ENCODE measurements at regions not wholly inside any gene's neighbourhood (a gene's known extent, or its start where the extent isn't known, plus 50 kb on each side); places are given as distances from the start of the nearest gene placed in this dataset.

GRCh38 chr18:71008257-71008656 is 719.4 kb downstream of the SOCS6 start:
- TF ChIP-seq POLR2A (IDR thresholded peaks at IDR 0.05; ENCODE audit: low read depth, low read length) (no peak), PAX5 (IDR thresholded peaks at IDR 0.05; ENCODE audit: insufficient read depth, low read length, severe bottlenecking) (no peak), POLR2AphosphoS5 (IDR thresholded peaks at IDR 0.05; ENCODE audit: low read depth, low read length) (no peak), POU2F2 (IDR thresholded peaks at IDR 0.05; ENCODE audit: low read depth, low read length) (no peak), SPI1 (IDR thresholded peaks at IDR 0.05; ENCODE audit: low read depth, low read length) (no peak), TAF1 (IDR thresholded peaks at IDR 0.05; ENCODE audit: low read depth, low read length) (no peak)
- DNase-seq (ENCODE audit: insufficient read length, low spot score) (no peak), FAIRE-seq (no peak)

- FAIRE-seq: no peak
- no peak for DNase-seq (ENCODE audit: insufficient read length, low spot score)
Observed at GRCh38 chr18:71001597-71001996, 712.8 kb downstream of the SOCS6 start.

GRCh38 chr18:70998490-70998889 is 709.6 kb downstream of the SOCS6 start:
- no peak for TF ChIP-seq PAX5 (IDR thresholded peaks at IDR 0.05; ENCODE audit: insufficient read depth, low read length, severe bottlenecking)
- no peak for TF ChIP-seq POLR2AphosphoS5 (IDR thresholded peaks at IDR 0.05; ENCODE audit: low read depth, low read length)
- no peak for TF ChIP-seq POU2F2 (IDR thresholded peaks at IDR 0.05; ENCODE audit: low read depth, low read length)
- TF ChIP-seq SPI1 (IDR thresholded peaks at IDR 0.05; ENCODE audit: low read depth, low read length): no peak
- TF ChIP-seq POLR2A (IDR thresholded peaks at IDR 0.05; ENCODE audit: low read depth, low read length): no peak
- no peak for TF ChIP-seq TAF1 (IDR thresholded peaks at IDR 0.05; ENCODE audit: low read depth, low read length)
- DNase-seq (ENCODE audit: insufficient read length, low spot score): no peak

More at GRCh38 chr18:71001597-71001996, 712.8 kb downstream of the SOCS6 start:
- TF ChIP-seq POLR2AphosphoS5 (IDR thresholded peaks at IDR 0.05; ENCODE audit: low read depth, low read length) (no peak), PAX5 (IDR thresholded peaks at IDR 0.05; ENCODE audit: insufficient read depth, low read length, severe bottlenecking) (no peak), POU2F2 (IDR thresholded peaks at IDR 0.05; ENCODE audit: low read depth, low read length) (no peak), TAF1 (IDR thresholded peaks at IDR 0.05; ENCODE audit: low read depth, low read length) (no peak), POLR2A (IDR thresholded peaks at IDR 0.05; ENCODE audit: low read depth, low read length) (no peak), SPI1 (IDR thresholded peaks at IDR 0.05; ENCODE audit: low read depth, low read length) (no peak)

DNA sequence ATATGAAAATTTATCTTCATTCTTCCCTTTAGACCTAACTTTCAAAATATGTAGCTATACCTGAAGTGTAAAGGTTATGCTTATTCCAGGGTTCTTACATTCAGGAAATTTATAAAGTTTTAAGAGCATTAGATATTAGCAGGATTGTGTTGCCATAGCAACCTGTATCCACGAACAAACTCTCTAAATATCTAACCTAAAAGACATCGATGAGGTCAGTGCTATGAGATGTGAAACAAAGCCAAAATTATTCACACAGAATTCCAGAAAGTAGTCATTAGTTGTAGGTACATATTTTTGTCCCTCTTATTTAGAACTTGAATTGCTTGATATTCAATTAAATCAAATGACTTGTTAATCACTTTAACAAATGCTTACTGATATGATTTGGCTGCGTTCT is 705.3 kb downstream of the SOCS6 start:
- FAIRE-seq: no peak
- DNase-seq (ENCODE audit: insufficient read length, low spot score): no peak
- TF ChIP-seq POU2F2 (IDR thresholded peaks at IDR 0.05; ENCODE audit: low read depth, low read length) (no peak), PAX5 (IDR thresholded peaks at IDR 0.05; ENCODE audit: insufficient read depth, low read length, severe bottlenecking) (no peak), SPI1 (IDR thresholded peaks at IDR 0.05; ENCODE audit: low read depth, low read length) (no peak), POLR2A (IDR thresholded peaks at IDR 0.05; ENCODE audit: low read depth, low read length) (no peak), POLR2AphosphoS5 (IDR thresholded peaks at IDR 0.05; ENCODE audit: low read depth, low read length) (no peak), TAF1 (IDR thresholded peaks at IDR 0.05; ENCODE audit: low read depth, low read length) (no peak)

More at GRCh38 chr18:70998490-70998889, 709.6 kb downstream of the SOCS6 start:
- no peak for FAIRE-seq

DNA sequence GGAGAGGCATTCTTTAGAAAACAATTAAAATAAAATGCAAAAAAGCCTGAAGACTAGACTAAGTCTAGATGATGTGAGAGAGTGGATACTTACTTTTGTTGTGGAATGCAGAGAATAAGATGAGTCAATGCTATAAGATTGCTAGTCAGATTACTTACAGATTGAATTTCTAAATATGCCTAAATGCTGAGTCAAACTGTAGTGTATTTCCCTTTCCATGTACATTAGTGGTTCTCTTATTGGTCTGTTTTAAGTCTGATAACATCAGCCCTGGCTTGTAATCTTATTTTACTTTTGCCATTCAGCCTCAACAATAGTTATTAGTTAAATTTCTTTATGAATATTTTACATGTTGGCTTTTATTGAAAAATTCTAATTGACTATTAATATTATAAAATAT is 702.7 kb downstream of the SOCS6 start:
- no peak for TF ChIP-seq POLR2A (IDR thresholded peaks at IDR 0.05; ENCODE audit: low read depth, low read length)
- no peak for TF ChIP-seq SPI1 (IDR thresholded peaks at IDR 0.05; ENCODE audit: low read depth, low read length)
- TF ChIP-seq POLR2AphosphoS5 (IDR thresholded peaks at IDR 0.05; ENCODE audit: low read depth, low read length): no peak
- TF ChIP-seq POU2F2 (IDR thresholded peaks at IDR 0.05; ENCODE audit: low read depth, low read length): no peak
- no peak for TF ChIP-seq PAX5 (IDR thresholded peaks at IDR 0.05; ENCODE audit: insufficient read depth, low read length, severe bottlenecking)
- TF ChIP-seq TAF1 (IDR thresholded peaks at IDR 0.05; ENCODE audit: low read depth, low read length): no peak
- FAIRE-seq (no peak), DNase-seq (ENCODE audit: insufficient read length, low spot score) (no peak)

GRCh38 chr18:70985948-70986347 is 697.1 kb downstream of the SOCS6 start:
- no peak for TF ChIP-seq SPI1 (IDR thresholded peaks at IDR 0.05; ENCODE audit: low read depth, low read length)
- TF ChIP-seq POLR2AphosphoS5 (IDR thresholded peaks at IDR 0.05; ENCODE audit: low read depth, low read length): no peak
- no peak for TF ChIP-seq TAF1 (IDR thresholded peaks at IDR 0.05; ENCODE audit: low read depth, low read length)
- no peak for TF ChIP-seq POLR2A (IDR thresholded peaks at IDR 0.05; ENCODE audit: low read depth, low read length)
- no peak for TF ChIP-seq PAX5 (IDR thresholded peaks at IDR 0.05; ENCODE audit: insufficient read depth, low read length, severe bottlenecking)
- TF ChIP-seq POU2F2 (IDR thresholded peaks at IDR 0.05; ENCODE audit: low read depth, low read length): no peak
- no peak for FAIRE-seq
- DNase-seq (ENCODE audit: insufficient read length, low spot score): no peak

- FAIRE-seq (no peak), DNase-seq (ENCODE audit: insufficient read length, low spot score) (no peak)
- TF ChIP-seq TAF1 (IDR thresholded peaks at IDR 0.05; ENCODE audit: low read depth, low read length) (no peak), POU2F2 (IDR thresholded peaks at IDR 0.05; ENCODE audit: low read depth, low read length) (no peak), POLR2AphosphoS5 (IDR thresholded peaks at IDR 0.05; ENCODE audit: low read depth, low read length) (no peak), POLR2A (IDR thresholded peaks at IDR 0.05; ENCODE audit: low read depth, low read length) (no peak), PAX5 (IDR thresholded peaks at IDR 0.05; ENCODE audit: insufficient read depth, low read length, severe bottlenecking) (no peak), SPI1 (IDR thresholded peaks at IDR 0.05; ENCODE audit: low read depth, low read length) (no peak)
Observed at GRCh38 chr18:70982292-70982691, 693.4 kb downstream of the SOCS6 start.

DNA sequence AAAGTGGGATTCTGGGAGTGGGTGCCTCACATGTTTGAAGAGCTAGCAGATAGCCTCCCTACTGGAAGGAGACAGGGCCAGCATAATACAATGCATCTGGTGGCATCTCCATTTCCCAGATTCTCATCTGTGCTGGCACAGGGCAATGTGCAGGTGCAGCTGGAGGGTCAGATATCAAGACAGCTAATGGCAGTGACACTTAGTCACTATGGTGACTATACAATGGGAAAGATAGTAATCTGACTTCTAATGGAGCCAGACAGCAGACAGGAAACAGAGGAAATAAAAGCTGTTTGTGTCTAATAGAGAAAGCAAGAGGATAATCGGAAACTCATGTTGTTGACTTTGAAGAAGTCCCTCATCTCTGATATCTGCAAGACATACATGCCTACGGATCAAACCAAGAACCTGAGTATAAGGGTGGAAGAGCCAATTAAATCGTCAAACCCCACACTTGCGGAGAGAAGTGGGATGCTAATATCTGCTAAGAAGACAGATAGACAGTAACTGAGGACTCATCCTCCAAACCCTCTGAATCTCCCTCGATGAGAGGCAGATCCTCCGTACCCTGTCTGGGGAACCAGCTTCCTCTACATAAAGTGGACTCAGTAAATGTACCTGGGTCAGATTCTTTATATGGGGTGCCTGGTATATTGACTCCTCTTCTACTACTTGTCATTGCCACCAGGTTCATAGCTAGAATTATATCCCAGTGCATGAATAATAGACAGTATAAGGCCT is 692.7 kb downstream of the SOCS6 start:
- FAIRE-seq (no peak), DNase-seq (ENCODE audit: insufficient read length, low spot score) (no peak)
- no peak for TF ChIP-seq PAX5 (IDR thresholded peaks at IDR 0.05; ENCODE audit: insufficient read depth, low read length, severe bottlenecking)
- no peak for TF ChIP-seq POLR2A (IDR thresholded peaks at IDR 0.05; ENCODE audit: low read depth, low read length)
- no peak for TF ChIP-seq SPI1 (IDR thresholded peaks at IDR 0.05; ENCODE audit: low read depth, low read length)
- TF ChIP-seq TAF1 (IDR thresholded peaks at IDR 0.05; ENCODE audit: low read depth, low read length): no peak

DNA sequence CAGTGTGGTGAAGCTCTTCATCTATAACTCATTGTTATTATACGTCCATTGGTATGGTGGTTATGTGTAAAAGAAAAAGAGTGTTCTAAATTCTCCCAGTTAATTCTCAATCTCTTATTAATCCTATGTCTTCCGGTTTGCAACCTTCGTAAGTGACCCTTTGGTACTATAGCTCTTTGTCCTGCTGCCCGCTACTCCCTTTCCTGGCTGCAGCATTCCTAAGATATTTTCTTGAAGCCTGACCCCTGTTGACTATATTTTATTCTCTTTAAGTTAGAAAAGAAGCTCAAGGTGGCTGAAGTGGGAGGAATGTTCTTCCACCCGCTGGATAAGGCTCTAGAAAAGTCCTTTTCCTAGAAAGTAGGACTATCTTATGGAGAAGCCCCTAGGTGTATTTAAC is 684.8 kb downstream of the SOCS6 start:
- no peak for DNase-seq (ENCODE audit: insufficient read length, low spot score)
- TF ChIP-seq POU2F2 (IDR thresholded peaks at IDR 0.05; ENCODE audit: low read depth, low read length): no peak
- TF ChIP-seq SPI1 (IDR thresholded peaks at IDR 0.05; ENCODE audit: low read depth, low read length): no peak
- TF ChIP-seq POLR2AphosphoS5 (IDR thresholded peaks at IDR 0.05; ENCODE audit: low read depth, low read length): no peak
- no peak for TF ChIP-seq TAF1 (IDR thresholded peaks at IDR 0.05; ENCODE audit: low read depth, low read length)
- no peak for FAIRE-seq

- DNase-seq (ENCODE audit: insufficient read length, low spot score) (no peak), FAIRE-seq (no peak)
- TF ChIP-seq TAF1 (IDR thresholded peaks at IDR 0.05; ENCODE audit: low read depth, low read length) (no peak), POU2F2 (IDR thresholded peaks at IDR 0.05; ENCODE audit: low read depth, low read length) (no peak), PAX5 (IDR thresholded peaks at IDR 0.05; ENCODE audit: insufficient read depth, low read length, severe bottlenecking) (no peak), POLR2AphosphoS5 (IDR thresholded peaks at IDR 0.05; ENCODE audit: low read depth, low read length) (no peak), SPI1 (IDR thresholded peaks at IDR 0.05; ENCODE audit: low read depth, low read length) (no peak), POLR2A (IDR thresholded peaks at IDR 0.05; ENCODE audit: low read depth, low read length) (no peak)
Observed at GRCh38 chr18:70966419-70966818, 677.6 kb downstream of the SOCS6 start.

Measured in GM12891 (cell line).